GM12878 (cell line): ENCODE measurements at regions not wholly inside any gene's neighbourhood (a gene's known extent, or its start where the extent isn't known, plus 50 kb on each side); places are given as distances from the start of the nearest gene placed in this dataset.

Experiments
- ATAC-seq: fragments of 200-7000 bp; cut with Tn5 transposase; 3 replicates; pipeline ENCODE4 v1.9.1; 2020; ENCODE audit warnings: mild to moderate bottlenecking, moderate library complexity
- BruUV-seq: library from RNA; stranded (reverse); fragments of 400-500 nt; replicated peaks from 2 replicates; lab custom pipeline; 2021; lab: Mats Ljungman, UMichigan
- CTCF ChIA-PET: fragments of 300-600 bp; sonication (Branson Sonifier 250); formaldehyde crosslinking; extraction: SDS; loops from one replicate; lab custom pipeline; 2021; ENCODE audit warnings: inconsistent platforms; lab: Yijun Ruan, JAX
- POLR2A ChIA-PET: fragments of 350-600 bp; formaldehyde crosslinking; extraction: SDS; loops from one replicate; lab custom pipeline; 2021; ENCODE audit warnings: inconsistent platforms; lab: Charles Lee
- RAD21 ChIA-PET: fragments of 300-600 bp; sonication (Branson Sonifier 250); formaldehyde crosslinking; loops from one replicate; lab custom pipeline; 2023; ENCODE audit warnings: antibody characterized with exemption; ENCODE audit not compliant: unreplicated experiment; lab: Charles Lee
- SMC1A ChIA-PET: fragments of 300-600 bp; sonication (Branson Sonifier 250); formaldehyde crosslinking; loops from one replicate; lab custom pipeline; 2023; ENCODE audit not compliant: unreplicated experiment, uncharacterized antibody; lab: Charles Lee
- DNase-seq: peaks from one replicate; pipeline ENCODE4 v3.0.0-alpha.2; 2011; ENCODE audit warnings: low read depth, low spot score
- FAIRE-seq: peaks from 3 replicates; lab custom pipeline; 2011; peaks lifted over from hg19 to GRCh38; lab: Jason Lieb, UNC
- H2AFZ ChIP-seq: 2 replicates; pipeline ENCODE4 v1.6.0; 2011; ENCODE audit warnings: low read depth, low read length, control low read depth; ENCODE audit not compliant: control insufficient read depth
- H3K27ac ChIP-seq: 2 replicates; pipeline ENCODE4 v1.5.1; 2011; ENCODE audit warnings: control low read depth; ENCODE audit not compliant: control insufficient read depth, insufficient read depth
- H3K27me3 ChIP-seq, 2 experiments: replicated peaks in 1 of 2; 2 replicates each; pipeline versions ENCODE4 v1.6.0 to v1.6.1; 2011; ENCODE audit warnings: low read length in 1 of 2; ENCODE audit not compliant: control insufficient read depth in 2 of 2, insufficient read depth in 2 of 2
- H3K36me3 ChIP-seq, 2 experiments: 2 replicates each; pipeline ENCODE4 v1.5.1; 2011; ENCODE audit warnings: low read length in 1 of 2; ENCODE audit not compliant: control insufficient read depth in 2 of 2, insufficient read depth in 2 of 2
- H3K4me1 ChIP-seq: 2 replicates; pipeline ENCODE4 v1.6.1; 2011; ENCODE audit warnings: mild to moderate bottlenecking, low read length, moderate library complexity, mixed read lengths; ENCODE audit not compliant: control insufficient read depth, insufficient read depth
- H3K4me2 ChIP-seq: 2 replicates; pipeline ENCODE4 v1.6.0; 2011; ENCODE audit warnings: control low read depth; ENCODE audit not compliant: control insufficient read depth, insufficient read depth
- H3K4me3 ChIP-seq: fragments of 200-600 bp; sonication (generic); 2 replicates; pipeline ENCODE4 v1.5.1; 2016
- H3K79me2 ChIP-seq: 2 replicates; pipeline ENCODE4 v1.6.0; 2011; ENCODE audit warnings: low read length; ENCODE audit not compliant: control insufficient read depth, insufficient read depth
- H3K9ac ChIP-seq: 2 replicates; pipeline ENCODE4 v1.8.0; 2011; ENCODE audit warnings: low read length, control low read depth, mixed read lengths; ENCODE audit not compliant: control insufficient read depth, insufficient read depth
- H3K9me3 ChIP-seq: replicated peaks from 3 replicates; pipeline ENCODE4 v1.5.1; 2011; ENCODE audit warnings: mild to moderate bottlenecking, low read length; ENCODE audit not compliant: control insufficient read depth, insufficient read depth
- H4K20me1 ChIP-seq: 2 replicates; pipeline ENCODE4 v1.6.0; 2011; ENCODE audit not compliant: control insufficient read depth, insufficient read depth
- FOS ChIP-seq: IDR thresholded peaks from 3 replicates; pipeline ENCODE4 v1.6.1; 2011; ENCODE audit warnings: borderline replicate concordance; ENCODE audit not compliant: insufficient read length; ENCODE audit errors: extremely low read depth
- GATAD2B ChIP-seq: fragments of 450-650 bp; conservative IDR thresholded peaks from 2 replicates; pipeline ENCODE4 v1.6.1; 2017; ENCODE audit warnings: low read depth, mild to moderate bottlenecking, moderate library complexity
- JUND ChIP-seq: IDR thresholded peaks from 2 replicates; pipeline ENCODE4 v1.6.1; 2012; ENCODE audit warnings: low read depth, mild to moderate bottlenecking, low read length, improper control_type of control experiment, moderate library complexity
- KLF5 ChIP-seq: fragments of 450-650 bp; IDR thresholded peaks from 2 replicates; pipeline ENCODE4 v1.6.1; 2014; ENCODE audit warnings: mild to moderate bottlenecking; ENCODE audit not compliant: partially characterized antibody
- MTA2 ChIP-seq: fragments of 450-650 bp; IDR thresholded peaks from 2 replicates; pipeline ENCODE4 v1.6.1; 2016; ENCODE audit warnings: low read depth, mild to moderate bottlenecking, moderate library complexity
- NFYA ChIP-seq: IDR thresholded peaks from 2 replicates; pipeline ENCODE4 v1.6.1; 2011; ENCODE audit warnings: low read depth, mild to moderate bottlenecking, low read length, improper control_type of control experiment, borderline replicate concordance
- NR2F1 ChIP-seq: fragments of 450-650 bp; conservative IDR thresholded peaks from 2 replicates; pipeline ENCODE4 v1.6.1; 2017; ENCODE audit warnings: mild to moderate bottlenecking
- PML ChIP-seq: IDR thresholded peaks from 2 replicates; pipeline ENCODE4 v1.6.1; 2012; ENCODE audit warnings: low read length, inconsistent platforms
- RB1 ChIP-seq: fragments of 450-650 bp; formaldehyde crosslinking; IDR thresholded peaks from 2 replicates; pipeline ENCODE4 v1.6.1; 2017; ENCODE audit warnings: mild to moderate bottlenecking, borderline replicate concordance
- RFX5 ChIP-seq: IDR thresholded peaks from 2 replicates; pipeline ENCODE4 v1.6.1; 2011; ENCODE audit warnings: low read depth, low read length, improper control_type of control experiment
- SMC3 ChIP-seq: IDR thresholded peaks from 2 replicates; pipeline ENCODE4 v1.6.1; 2011; ENCODE audit warnings: low read length, improper control_type of control experiment, borderline replicate concordance
- STAT3 ChIP-seq: IDR thresholded peaks from 2 replicates; pipeline ENCODE4 v1.6.1; 2011; ENCODE audit warnings: low read depth, low read length, improper control_type of control experiment
- TCF7 ChIP-seq: IDR thresholded peaks from 2 replicates; pipeline ENCODE4 v1.6.1; 2014; ENCODE audit warnings: antibody characterized with exemption, borderline replicate concordance
- ZNF622 ChIP-seq: fragments of 450-650 bp; IDR thresholded peaks from 2 replicates; pipeline ENCODE4 v1.6.1; 2017; ENCODE audit warnings: mild to moderate bottlenecking, inconsistent platforms
- ZNF687 ChIP-seq: fragments of 450-650 bp; IDR thresholded peaks from 2 replicates; pipeline ENCODE4 v1.6.1; 2017; ENCODE audit warnings: mild to moderate bottlenecking, moderate library complexity
- WGBS: methylation state at CpG from one replicate; pipeline ENCODE4 v1.1.6; 2016; ENCODE audit warnings: low lambda C conversion rate; ENCODE audit not compliant: insufficient replicate concordance, insufficient coverage; ENCODE audit errors: missing lambda C conversion rate; 5-methylcytosine and 5-hydroxymethylcytosine counted together
- in situ Hi-C: fragments of 300-500 bp; cut with MboI; formaldehyde crosslinking; loops from 9 replicates; pipeline ENCODE4 v1.14.3; 2018; ENCODE audit warnings: mixed read lengths
- intact Hi-C: fragments of 100-400 bp; cut with micrococcal nuclease; formaldehyde crosslinking; loops from one replicate; pipeline ENCODE4 v1.14.2; 2022; ENCODE audit not compliant: unreplicated experiment
- TF ChIP-seq, protein P1 (sequence below): fragments of 150-350 bp; IDR thresholded peaks from 2 replicates; pipeline ENCODE4 v1.6.1; 2014; ENCODE audit warnings: mild to moderate bottlenecking, low read depth, low read length

GRCh38 chr14:103232831-103233319 is 101.2 kb upstream of the EIF5 start:
- no peak overlapping the region for H3K9ac ChIP-seq
- POLR2A ChIA-PET: no interaction called here
- no peak for TF ChIP-seq STAT3
- no peak for TF ChIP-seq ZNF622
- no peak for TF ChIP-seq NFYA
- no peak for TF ChIP-seq NR2F1
- TF ChIP-seq JUND: no peak
- TF ChIP-seq, protein P1, sequence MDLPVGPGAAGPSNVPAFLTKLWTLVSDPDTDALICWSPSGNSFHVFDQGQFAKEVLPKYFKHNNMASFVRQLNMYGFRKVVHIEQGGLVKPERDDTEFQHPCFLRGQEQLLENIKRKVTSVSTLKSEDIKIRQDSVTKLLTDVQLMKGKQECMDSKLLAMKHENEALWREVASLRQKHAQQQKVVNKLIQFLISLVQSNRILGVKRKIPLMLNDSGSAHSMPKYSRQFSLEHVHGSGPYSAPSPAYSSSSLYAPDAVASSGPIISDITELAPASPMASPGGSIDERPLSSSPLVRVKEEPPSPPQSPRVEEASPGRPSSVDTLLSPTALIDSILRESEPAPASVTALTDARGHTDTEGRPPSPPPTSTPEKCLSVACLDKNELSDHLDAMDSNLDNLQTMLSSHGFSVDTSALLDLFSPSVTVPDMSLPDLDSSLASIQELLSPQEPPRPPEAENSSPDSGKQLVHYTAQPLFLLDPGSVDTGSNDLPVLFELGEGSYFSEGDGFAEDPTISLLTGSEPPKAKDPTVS: no peak
- no peak for TF ChIP-seq PML
- TF ChIP-seq SMC3: no peak
- no peak for TF ChIP-seq GATAD2B
- TF ChIP-seq MTA2: no peak
- TF ChIP-seq TCF7: no peak
- TF ChIP-seq KLF5: no peak
- TF ChIP-seq RFX5: no peak
- TF ChIP-seq FOS: no peak
- TF ChIP-seq ZNF687: no peak
- TF ChIP-seq RB1: no peak
- in situ Hi-C loops: no loop called here
- RAD21 ChIA-PET: no interaction called here
- H3K79me2 ChIP-seq: no peaks in the 10 kb centered on the region
- no peak for ATAC-seq
- H3K4me2 ChIP-seq: no peak overlapping the region
- CTCF ChIA-PET: interaction anchor here (0.9 kb wide), 1 partner anchor 12 kb away, joined by 3 read pairs; no protein-coding TSS in a partner anchor
- WGBS: 64% methylated on average over 16 of the region's 16 CpGs
- no peaks in the 10 kb centered on the region for H3K4me1 ChIP-seq
- no peak overlapping the region for H3K4me3 ChIP-seq
- FAIRE-seq: no peak
- intact Hi-C loops: no loop called here
- no TSS peak for BruUV-seq
- H3K36me3 ChIP-seq: no peaks in the 10 kb centered on the region
- no peaks in the 10 kb centered on the region for H4K20me1 ChIP-seq
- no peak overlapping the region for H2AFZ ChIP-seq
- H3K27ac ChIP-seq: no peak overlapping the region
- SMC1A ChIA-PET: no interaction called here
- no peak for DNase-seq
- no peaks in the 10 kb centered on the region; a peak in 1 of 4 replicates for H3K27me3 ChIP-seq
- H3K9me3 ChIP-seq: no peaks in the 10 kb centered on the region
